ENCODE measurements at regions not wholly inside any gene's neighbourhood (a gene's known extent, or its start where the extent isn't known, plus 50 kb on each side); places are given as distances from the start of the nearest gene placed in this dataset.

DNA sequence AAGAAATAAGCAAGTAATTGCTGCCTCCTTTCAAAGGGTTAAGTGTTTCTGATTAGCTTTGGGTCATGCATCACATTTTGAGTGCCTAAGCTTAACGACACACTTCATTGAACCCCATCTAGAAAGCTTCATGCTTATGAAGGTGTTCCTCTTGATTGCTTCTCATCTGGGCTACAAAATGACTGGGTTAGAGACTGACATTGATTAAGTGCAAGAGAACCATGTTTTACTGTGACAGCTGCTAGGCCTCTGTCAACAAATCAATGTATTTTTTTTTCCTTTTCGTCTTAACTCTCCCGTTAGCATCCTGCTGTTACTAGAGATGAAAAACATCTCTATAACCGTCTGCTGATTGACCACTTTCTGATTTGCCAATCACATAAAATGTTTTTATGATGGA lies 725.0 kb downstream of the TLE1 start:
- no peak for DNase-seq

DNA sequence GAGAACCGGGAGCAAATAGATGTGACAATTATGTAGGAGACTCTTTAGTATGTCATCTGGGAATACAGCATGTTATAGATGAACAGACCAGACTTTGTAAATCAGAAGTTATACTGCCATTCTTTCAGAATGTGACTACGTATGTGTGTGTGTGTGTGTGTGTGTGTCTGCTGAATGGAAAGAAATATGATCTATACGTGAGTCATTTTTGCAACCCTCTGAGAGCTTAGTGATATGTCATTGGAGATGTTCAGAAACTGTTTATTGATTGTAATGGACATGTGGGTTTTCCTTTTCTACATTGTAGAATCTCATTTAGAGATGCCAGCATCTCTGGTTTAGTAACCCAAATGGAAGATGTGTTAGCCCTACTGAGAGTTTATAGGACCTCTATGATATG lies 731.5 kb downstream of the TLE1 start:
- DNase-seq, result no peak

DNA sequence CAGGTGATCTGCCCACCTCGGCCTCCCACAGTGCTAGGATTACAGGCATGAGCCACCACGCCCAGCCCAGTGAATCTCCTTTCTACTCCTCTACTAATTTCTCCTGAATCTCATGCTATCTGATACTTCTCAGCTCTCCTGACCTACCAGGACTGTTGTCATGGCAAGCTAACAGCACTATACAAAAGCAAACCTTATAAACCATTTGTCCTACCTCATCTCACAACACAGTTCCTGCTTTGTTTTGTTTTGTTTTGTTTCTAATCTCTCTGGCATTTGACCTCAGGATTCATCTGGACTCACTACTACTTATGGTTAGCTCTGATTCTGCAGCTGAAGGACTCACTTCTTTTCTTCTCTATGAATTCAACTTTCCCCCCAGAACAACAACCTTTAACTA lies 734.8 kb downstream of the TLE1 start:
- peak; percentile 7 for DNase-seq

DNA sequence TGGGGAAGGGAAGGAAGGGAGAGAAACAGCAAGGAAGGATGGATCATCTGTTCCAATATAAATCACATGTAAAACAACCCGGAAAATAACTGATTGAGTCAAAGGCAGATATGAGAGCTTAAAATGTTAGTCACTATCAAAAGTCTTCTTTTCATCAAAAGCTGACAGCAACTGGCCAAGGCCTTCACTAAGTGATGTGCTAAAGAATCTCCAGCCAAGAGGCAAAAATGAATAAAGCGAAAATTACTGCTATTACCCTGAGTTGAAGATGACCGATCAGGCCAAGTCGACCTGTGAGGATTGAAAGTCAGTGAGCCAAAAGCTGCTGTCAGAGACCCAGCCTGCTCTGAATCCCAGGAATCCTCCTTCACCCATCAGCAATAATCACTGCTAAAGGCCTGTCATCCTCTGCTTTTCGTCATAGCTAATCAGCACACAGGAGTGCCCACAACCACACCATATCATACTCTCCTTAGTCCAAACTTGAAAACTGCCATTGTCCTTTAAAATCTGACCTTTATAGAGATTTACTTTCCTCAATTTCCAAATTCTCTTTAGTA lies 736.9 kb downstream of the TLE1 start:
- no peak for DNase-seq

DNA sequence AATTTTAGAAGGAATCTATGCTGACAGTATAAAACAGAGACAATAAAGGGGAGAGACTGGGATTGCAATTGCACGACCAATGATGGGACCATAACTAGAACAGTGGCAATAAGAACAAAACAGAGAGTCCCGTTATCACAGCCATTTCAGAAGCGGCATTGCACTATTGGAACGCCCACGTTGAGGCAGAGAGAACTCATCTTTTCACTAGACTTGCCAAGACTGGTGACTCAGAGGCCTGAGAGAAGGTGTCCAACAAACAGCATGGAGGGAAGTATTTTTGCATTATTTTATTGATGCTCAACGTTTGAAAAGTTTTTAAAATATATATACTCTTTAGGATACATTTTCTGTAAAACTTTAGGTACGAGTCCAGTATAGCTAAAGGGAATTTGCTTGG lies 737.7 kb downstream of the TLE1 start:
- DNase-seq, result no peak

DNA sequence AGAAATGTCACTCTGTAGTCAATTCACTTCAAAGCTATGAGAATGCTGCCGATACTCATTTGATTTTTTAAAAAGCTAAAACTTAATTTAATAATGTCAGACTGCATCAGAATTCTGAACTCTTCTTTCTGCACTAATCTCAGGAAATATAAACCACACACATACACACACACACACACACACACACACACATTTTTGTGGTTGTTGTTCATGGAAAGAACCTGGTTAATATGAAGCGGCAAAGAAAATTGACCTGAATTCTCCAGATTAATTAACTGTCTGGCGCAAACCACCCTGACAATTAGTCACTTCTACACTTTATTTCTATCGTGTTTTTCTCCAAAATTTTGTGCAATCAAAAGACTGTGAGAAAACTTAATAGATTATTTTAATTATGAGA lies 740.5 kb downstream of the TLE1 start:
- DNase-seq, result no peak

DNA sequence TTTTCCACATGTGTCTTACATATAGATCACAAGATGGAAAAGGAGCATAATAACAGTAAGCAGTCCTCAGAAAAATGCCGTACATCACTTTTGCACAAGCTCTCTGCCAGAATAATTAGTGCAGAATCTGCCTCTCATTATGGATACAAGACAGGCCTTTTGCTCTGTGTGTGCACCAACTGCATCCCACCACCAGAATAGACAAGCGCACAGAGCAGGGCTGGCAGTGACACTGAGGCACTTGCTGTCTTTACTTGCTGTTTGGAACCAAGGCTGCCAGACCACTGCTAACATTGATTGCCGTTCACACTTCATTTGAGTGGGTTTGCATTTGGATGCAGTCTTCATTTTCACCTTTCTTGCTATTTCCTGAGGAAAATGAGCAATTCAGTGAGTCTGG lies 741.3 kb downstream of the TLE1 start:
- no peak for DNase-seq

DNA sequence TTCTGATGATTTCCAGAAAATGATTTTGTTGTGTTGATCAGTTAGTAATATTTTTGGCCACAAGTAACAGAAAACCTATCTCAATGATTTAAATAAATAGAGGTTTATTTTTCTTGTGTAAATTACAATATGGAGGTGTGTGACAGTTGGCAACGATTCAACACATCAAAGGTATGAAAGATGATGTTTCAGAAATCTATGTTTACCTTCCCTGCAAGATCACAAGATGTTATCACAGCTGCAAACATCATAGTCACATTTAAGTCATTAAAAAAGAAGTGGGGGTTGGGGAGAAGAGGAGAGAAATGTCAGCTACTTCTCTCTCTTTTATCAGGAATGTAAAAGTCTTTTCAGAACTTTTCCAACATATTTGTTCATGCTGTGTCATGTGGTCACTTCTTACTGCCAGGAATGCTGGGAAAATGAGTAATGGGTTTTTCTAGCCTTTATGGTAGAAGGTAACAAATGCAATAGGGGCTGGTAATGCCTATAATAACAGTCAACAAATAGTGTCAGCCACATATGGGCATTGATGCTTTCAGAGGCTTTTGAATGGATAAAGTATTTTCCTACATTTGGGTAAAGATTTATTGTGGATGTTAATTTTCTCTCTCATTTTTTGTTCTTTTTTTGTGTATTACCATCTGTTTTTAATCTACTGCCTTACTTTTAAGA lies 742.7 kb downstream of the TLE1 start:
- no peak for DNase-seq

DNA sequence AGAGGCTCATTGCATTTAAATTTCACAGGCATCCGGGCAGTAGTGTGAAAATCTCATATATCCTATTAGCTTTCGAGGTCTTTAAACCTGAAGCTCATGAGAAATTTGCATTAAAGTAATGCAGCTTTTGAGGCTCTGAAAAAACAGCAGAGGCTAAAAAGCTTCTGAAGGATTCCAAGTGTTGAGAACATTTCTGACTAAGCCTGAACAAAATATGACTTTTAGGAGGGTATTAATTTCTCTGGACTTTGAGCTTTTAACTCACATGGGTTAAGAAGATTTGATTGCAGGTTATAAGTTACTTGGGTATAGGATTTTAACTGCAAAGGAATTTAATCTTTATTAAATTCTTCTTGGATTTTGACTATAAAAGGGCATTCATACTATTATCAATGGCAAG lies 743.9 kb downstream of the TLE1 start:
- DNase-seq, result no peak

DNA sequence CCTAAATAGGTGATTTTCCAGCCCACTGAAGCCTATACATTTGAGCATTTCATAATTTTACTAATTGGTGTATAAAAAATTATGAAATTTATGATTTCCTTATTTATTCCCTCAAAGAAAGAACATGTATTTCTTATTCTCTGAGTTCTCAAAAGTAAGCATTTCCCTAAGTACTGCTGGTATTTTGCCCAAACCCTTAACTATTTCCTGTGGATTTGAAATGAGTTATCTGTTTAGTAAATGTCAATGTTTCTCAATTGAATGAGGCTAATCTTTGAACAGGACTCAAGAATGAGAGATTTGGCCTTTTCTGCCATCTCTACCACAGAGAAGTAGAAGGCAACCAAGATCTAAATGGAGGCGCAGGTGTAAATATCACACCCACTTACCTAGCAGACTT lies 751.7 kb downstream of the TLE1 start:
- no peak for DNase-seq

DNA sequence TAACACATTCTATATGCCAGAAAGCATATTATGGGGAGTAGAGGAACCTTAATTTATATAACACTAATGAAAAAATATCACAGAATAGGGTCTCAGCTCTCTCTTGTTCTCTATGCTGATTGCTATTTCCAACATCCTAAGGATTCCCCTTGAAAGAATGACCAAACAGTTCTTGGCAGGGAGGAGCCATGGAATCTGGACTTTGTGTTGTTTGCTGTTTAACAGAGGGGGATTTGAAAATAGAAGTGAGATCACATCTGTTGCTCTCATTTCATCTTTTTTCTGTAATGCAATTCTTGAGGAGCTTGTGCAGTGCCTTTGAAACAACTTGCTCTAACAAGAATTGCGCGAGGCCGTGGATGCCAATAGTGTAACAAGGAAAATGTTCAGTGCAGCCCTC lies 755.3 kb downstream of the TLE1 start:
- no peak for DNase-seq

DNA sequence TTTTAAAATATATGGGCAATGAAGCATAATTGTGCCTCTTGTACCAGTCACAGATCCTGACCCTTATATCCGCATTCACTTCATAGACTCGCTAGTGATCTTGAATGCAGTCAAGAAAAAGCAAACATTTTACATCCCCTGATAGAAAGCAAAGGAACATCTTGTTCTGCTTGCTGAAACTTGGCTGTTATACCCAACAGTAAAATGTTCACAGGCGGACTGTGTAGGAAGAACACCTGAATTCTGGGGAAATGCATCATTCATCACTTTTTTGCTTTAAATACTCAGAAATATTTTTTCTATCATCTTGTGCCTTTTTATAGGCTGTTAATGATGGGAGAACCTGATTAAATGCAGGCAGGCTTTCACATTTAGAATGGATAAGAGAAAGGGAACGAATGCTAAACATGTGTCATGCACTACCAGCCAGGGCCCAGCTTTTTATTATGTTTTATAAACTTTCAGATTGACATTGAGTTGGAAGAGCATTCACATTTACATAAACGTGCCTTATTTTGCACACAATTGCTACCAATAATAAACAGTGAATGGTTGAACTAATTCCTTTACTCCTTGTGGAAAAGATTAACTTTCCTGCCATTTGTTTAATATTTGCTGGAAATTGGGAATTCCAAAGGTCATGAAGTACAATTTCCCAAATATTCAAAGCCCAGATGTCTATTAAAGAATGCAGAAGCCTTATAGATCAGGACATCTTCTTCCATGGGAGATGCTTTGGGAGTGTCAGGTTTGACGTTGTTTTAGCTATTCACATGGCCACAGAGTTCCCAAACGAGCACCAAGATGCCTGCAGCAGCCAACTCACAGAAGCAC lies 756.2 kb downstream of the TLE1 start:
- no peak for DNase-seq

DNA sequence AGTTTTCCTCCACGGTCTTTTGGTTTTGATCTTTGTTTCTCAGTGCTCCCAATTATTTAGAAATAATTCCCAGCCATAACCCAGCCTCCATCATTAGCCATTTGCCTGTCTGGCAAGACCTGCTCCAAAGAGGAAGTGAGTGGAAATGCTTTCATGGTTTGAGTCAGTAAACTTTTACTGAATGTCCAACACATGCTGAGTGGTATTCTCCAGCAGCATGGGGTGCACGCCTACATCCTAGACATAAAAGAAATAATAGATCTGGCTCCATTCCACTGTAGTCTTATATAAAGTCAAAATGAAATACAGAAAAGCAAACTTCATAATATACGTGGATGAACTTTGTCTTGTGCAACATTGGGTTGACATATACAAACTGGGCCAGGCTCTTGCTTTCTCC lies 757.2 kb downstream of the TLE1 start:
- no peak for DNase-seq

DNA sequence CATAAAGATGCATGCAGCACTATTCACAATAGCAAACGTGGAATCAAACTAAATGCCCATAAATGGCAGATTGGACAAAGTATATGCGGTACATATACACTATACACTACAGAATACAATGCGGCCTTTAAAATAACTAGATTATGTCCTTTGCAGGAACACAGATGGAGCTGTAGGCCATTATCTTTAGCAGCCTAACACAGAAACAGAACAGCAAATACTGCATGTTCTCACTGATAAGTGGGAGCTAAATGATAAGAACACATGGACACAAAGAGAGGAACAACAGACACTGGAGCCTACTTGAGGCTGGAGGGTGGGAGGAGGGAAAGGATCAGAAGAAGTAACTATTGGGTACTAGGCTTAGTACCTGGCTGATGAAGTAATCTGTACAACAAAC lies 758.2 kb downstream of the TLE1 start:
- DNase-seq, result no peak

DNA sequence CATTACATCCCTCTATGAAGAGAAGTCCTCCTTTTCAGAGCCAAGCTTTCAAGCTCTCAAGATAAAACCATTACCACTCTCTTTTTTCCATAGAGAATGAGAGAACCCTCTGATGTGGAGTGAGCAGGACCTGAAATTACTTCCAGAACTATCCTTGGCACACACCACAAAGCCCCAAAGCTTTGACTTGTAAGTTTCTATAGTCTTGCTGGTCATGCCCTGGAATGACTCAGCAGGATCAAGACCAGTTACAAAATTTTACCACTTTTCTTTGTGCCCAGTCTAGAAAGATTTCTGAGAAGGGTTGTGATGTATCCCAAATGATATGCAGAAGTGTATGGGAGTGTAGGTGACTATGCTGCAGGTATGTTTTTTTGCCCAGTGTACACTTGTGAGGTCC lies 760.6 kb downstream of the TLE1 start:
- DNase-seq, result no peak

DNA sequence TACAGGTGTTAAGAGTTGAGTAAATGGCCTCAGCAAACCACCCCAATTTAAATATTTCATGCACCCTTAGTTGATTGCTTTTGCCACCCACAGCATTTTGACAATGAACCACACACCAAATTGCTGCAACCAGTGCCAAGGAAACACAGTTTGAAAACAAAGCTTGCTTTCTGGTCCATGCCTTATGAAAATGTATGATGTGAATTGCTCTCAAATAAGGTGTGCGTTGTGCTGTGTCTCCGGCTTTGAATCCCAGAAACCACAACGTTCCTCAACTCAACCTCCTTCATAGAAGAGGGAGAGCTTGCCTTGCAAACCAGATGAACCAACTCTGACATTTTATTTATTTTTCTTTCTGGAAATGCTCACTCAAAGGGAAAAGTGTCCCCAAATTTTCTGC lies 762.7 kb downstream of the TLE1 start:
- no peak for DNase-seq

DNA sequence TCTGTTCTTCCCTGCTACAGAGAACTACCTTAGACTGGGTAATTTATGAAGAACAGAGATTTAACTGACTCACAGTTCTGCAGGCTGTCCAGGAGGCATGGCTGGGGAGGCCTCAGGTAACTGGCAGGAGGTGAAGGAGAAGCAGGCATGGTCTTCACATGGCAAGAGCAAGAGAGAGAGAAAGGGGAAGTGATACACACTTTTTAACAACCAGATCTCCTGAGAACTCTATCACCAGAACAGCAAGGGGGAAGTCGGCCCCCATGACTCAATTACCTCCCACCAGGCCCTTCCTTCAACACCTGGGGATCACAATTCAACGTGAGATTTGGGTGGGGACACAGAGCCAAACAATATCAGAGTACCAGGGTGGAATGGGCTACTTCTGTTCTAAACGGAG lies 766.8 kb downstream of the TLE1 start:
- DNase-seq, result no peak

DNA sequence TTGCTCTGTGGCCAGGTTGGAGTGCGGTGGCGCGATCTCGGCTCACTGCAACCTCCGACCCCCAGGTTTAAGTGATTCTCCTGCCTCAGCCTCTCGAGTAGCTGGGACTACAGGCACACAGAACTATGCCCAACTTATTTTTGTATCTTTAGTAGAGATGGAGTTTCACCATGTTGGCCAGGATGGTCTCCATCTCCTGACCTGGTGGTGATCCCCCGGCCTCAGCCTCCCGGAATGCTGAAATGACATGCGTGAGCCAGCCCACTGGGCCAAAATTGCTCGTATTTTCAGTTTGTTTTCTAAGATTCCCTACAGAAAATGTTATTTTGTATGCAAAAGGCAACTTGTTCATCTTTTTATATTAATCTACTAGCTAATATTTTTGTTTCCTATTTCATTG lies 782.6 kb downstream of the TLE1 start:
- DNase-seq, result no peak

DNA sequence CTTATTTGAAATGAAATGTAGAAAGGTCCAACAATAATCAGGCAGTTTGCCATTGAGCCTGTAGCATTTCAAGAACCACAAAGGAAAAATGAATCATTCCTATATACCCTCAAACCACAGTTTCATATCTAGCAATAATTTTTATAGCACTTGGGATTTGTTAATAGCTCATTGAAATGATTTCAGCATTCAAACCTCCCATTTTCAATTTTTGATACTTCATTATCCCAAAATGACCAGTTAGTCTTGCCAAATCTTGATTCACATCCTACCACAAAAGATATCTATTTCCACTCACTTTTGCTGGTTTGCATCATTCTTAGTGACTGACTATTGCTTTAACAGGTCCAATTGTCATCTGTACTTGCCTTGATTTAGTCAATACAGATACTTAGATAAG lies 790.1 kb downstream of the TLE1 start:
- no peak for DNase-seq

DNA sequence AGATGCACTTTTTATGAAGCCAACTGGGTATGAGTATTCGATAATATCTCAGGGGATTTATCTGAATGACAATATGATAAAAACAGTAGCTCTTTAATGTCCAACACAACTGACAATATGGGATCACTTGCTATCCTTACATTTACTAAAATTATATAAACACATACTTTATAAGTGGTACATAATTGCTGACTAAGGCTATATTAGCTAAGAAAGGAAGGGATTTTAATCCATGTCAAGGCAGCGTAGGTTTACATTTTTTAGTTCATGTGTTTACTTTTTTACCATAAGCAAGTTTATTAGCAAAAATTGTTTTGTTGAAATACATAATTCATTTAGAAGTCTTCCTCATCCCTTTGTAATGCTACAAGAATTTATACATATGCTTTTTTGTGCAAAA lies 796.2 kb downstream of the TLE1 start:
- DNase-seq, result no peak

DNA sequence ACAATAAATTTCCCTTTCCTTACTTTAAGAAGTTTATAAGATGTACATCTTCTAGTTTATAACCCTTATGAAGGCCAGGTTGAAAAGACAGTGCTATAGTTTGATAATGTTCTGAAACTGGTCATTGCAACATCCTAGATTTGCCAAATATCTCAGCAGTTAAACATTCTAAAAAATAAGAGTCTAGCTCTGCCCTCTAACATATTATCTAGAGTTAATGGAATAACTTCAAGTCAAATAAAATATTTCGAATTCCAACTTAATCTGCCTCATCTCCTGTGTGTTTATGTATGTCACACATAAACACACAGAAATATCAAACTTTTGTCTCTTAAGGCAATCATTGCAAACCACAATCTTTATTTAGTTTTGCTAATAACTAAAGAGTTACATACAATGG lies 796.6 kb downstream of the TLE1 start:
- no peak for DNase-seq

DNA sequence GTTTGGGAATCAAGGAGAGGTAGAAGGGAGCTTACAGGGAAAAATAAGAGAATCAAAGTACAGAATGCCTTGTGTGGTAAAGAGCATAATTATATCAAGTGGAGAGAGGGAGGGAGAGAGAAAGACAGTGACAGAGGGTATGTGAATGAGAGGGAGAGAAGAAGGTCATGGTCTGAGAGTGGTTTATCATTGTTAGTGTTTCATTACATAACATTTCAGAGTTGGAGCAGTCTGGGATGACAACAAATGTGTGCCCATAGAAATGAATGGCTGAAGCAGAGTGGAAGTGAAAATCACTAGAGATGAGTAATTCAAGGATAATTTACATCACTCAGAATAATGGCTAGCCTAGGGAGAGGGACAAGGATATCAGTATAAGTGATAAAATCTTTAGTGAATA lies 799.2 kb downstream of the TLE1 start:
- no peak for DNase-seq

DNA sequence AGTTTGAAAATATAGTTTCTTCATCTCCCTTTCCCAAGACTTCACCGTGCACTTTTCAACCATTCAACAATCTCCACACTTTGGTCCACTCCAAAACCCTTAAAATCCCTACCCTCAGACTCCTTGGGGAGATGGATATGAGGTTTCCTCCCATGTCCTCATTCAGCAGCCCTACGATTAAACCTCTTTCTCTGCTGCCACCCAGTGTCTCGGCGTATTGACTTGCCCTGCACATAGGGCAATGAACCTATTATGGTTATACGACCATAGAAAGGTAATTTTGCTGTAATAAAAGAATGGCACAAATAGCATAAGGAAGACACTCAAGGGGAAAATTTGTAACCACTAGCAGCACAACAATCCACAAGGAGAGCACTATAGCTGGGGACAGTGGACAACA lies 803.5 kb downstream of the TLE1 start:
- DNase-seq, result no peak

DNA sequence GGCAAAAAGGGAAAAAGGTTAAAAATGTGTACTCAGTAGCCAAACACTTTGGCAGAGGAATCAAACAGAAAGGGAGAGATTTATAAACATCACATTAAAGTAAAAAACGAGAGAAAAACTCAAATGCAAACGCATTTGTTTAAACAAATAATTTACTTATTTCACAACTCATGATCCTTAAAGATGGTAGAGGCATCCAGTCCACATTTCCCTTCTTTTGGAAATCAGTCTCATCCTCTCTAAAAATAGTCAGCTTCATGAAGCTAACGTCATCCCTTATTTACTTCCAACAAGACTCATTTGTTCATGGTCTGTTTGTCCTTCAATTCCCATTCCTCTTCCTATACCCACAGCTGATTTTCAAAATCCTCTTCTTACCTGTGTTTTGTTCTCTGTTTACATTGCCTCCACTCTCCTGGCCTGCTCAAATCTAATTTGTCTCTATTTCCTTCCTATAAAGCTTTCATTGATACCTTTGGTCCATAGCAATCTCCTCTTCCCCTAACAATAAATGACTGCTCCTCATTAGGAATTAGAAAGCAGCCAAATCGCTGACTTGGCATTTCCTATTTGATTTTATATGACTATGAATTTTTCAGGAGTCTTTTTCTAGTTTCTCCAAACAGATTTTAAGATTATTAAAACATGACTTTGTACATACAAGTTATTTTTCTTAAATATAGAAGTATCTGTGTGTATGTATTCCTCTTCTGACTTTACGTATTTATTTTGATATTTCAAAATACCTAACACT lies 805.3 kb downstream of the TLE1 start:
- peak; percentile 46 for DNase-seq

All from DMS153 (cell line).